HEK293 (cell line): ENCODE measurements at regions not wholly inside any gene's neighbourhood (a gene's known extent, or its start where the extent isn't known, plus 50 kb on each side); places are given as distances from the start of the nearest gene placed in this dataset.
A peak's percentile ranks its signal among the peaks of the same experiment; 100 is the strongest.

Experiments used
- CTCF ChIA-PET: fragments of 350-600 bp; formaldehyde crosslinking; extraction: SDS; loops from one replicate; lab custom pipeline; 2021; ENCODE audit warnings: antibody characterized with exemption; lab: Yijun Ruan, JAX
- POLR2A ChIA-PET: fragments of 300-600 bp; formaldehyde crosslinking; extraction: SDS; loops from one replicate; lab custom pipeline; 2020; ENCODE audit warnings: antibody characterized with exemption, inconsistent platforms; lab: Yijun Ruan, JAX
- H3K27ac ChIP-seq: fragments of 200-500 bp; sonication (Bioruptor generic); 2 replicates; pipeline ENCODE4 v1.5.1; 2014; ENCODE audit warnings: low read depth, low read length, control low read depth, inconsistent platforms; ENCODE audit errors: extremely low read depth
- H3K36me3 ChIP-seq, 2 experiments: fragments of 200-500 bp in 1 of 2; sonication (Bioruptor generic) in 1 of 2; 1 replicate in 1 of 2; 2 replicates in 1 of 2; pipeline ENCODE4 v1.5.1; 2014 to 2017; ENCODE audit warnings: inconsistent platforms in 2 of 2, low read length in 2 of 2; ENCODE audit not compliant: control insufficient read depth in 2 of 2, insufficient read depth in 1 of 2
- H3K4me1 ChIP-seq: fragments of 200-500 bp; sonication (Bioruptor generic); 2 replicates; pipeline ENCODE4 v1.5.1; 2014; ENCODE audit warnings: mild to moderate bottlenecking, low read length, inconsistent platforms; ENCODE audit not compliant: control insufficient read depth, insufficient read depth
- H3K4me3 ChIP-seq: 2 replicates; pipeline ENCODE4 v1.5.1; 2011; ENCODE audit warnings: low read depth, mild to moderate bottlenecking, control low read depth, low read length, moderate library complexity
- H3K9me3 ChIP-seq: fragments of 200-500 bp; sonication (Bioruptor generic); 2 replicates; pipeline ENCODE4 v1.5.1; 2014; ENCODE audit warnings: low read depth, low read length, inconsistent platforms; ENCODE audit not compliant: control insufficient read depth, insufficient read depth
- HOXA7 ChIP-seq: sonication (generic); formaldehyde crosslinking; IDR thresholded peaks from 2 replicates; pipeline ENCODE4 v1.8.1; 2022; ENCODE audit warnings: missing genetic modification reagents, borderline replicate concordance
- OSR2 ChIP-seq: fragments of 450-650 bp; formaldehyde crosslinking; IDR thresholded peaks from 2 replicates; pipeline ENCODE4 v1.5.1; 2016; ENCODE audit warnings: missing biosample characterization, missing genetic modification characterization
- PRDM10 ChIP-seq: fragments of 450-650 bp; formaldehyde crosslinking; IDR thresholded peaks from 2 replicates; pipeline ENCODE4 v1.5.1; 2016; ENCODE audit warnings: missing biosample characterization, missing genetic modification characterization
- PRDM6 ChIP-seq: fragments of 450-650 bp; formaldehyde crosslinking; IDR thresholded peaks from 2 replicates; pipeline ENCODE4 v1.5.1; 2017; ENCODE audit warnings: missing biosample characterization, missing genetic modification characterization
- TCF7L2 ChIP-seq: IDR thresholded peaks from 2 replicates; pipeline ENCODE4 v1.6.1; 2011; ENCODE audit warnings: low read depth, mild to moderate bottlenecking, inconsistent platforms, low read length, moderate library complexity, borderline replicate concordance
- ZNF169 ChIP-seq: fragments of 450-650 bp; formaldehyde crosslinking; IDR thresholded peaks from 2 replicates; pipeline ENCODE4 v1.5.1; 2016; ENCODE audit warnings: missing biosample characterization, missing genetic modification characterization
- ZNF211 ChIP-seq: fragments of 450-650 bp; formaldehyde crosslinking; IDR thresholded peaks from 2 replicates; pipeline ENCODE4 v1.5.1; 2016; ENCODE audit warnings: low read depth, missing biosample characterization, missing genetic modification characterization
- ZNF24 ChIP-seq: fragments of 450-650 bp; formaldehyde crosslinking; IDR thresholded peaks from 2 replicates; pipeline ENCODE4 v1.5.1; 2016; ENCODE audit warnings: missing biosample characterization, missing genetic modification characterization
- ZNF26 ChIP-seq: fragments of 450-650 bp; formaldehyde crosslinking; IDR thresholded peaks from 2 replicates; pipeline ENCODE4 v1.5.1; 2016; ENCODE audit warnings: missing biosample characterization, missing genetic modification characterization
- ZNF555 ChIP-seq: fragments of 450-650 bp; formaldehyde crosslinking; conservative IDR thresholded peaks from 2 replicates; pipeline ENCODE4 v1.5.1; 2017; ENCODE audit warnings: missing biosample characterization, mild to moderate bottlenecking, missing genetic modification characterization, inconsistent platforms

- no peaks in the 10 kb centered on the region for H3K9me3 ChIP-seq
- H3K36me3 ChIP-seq, result no peaks in the 10 kb centered on the region
- ChIA-PET POLR2A (interaction anchor here (0.8 kb wide), 1 partner anchor 239 kb away, joined by 3 read pairs; no protein-coding TSS in a partner anchor), CTCF (no interaction called here)
- TF ChIP-seq ZNF169 (tag by site-specific recombination) (no peak), HOXA7 (no peak), OSR2 (tag by site-specific recombination) (0 out of 2 replicates have a peak, but pooled peaks have one; percentile 49), PRDM6 (peak; percentile 57), ZNF211 (tag by site-specific recombination) (no peak)
- no peak overlapping the region for H3K27ac ChIP-seq
- no peak overlapping the region for H3K4me3 ChIP-seq
- H3K4me1 ChIP-seq, result peaks cover 17% of the 10 kb centered on the region
Measured at GRCh38 chr4:30956916-30957315, 236.7 kb downstream of the PCDH7 start.

- TF ChIP-seq PRDM6 (peak; percentile 7; the same call in 1 of the 2 replicates), ZNF26 (no peak)
- H3K4me1 ChIP-seq, result peaks cover 17% of the 10 kb centered on the region
- POLR2A ChIA-PET, result interaction anchor here (0.8 kb wide), 1 partner anchor 239 kb away, joined by 3 read pairs; no protein-coding TSS in a partner anchor
- H3K27ac ChIP-seq, result no peak overlapping the region
- H3K4me3 ChIP-seq, result no peak overlapping the region
- H3K9me3 ChIP-seq, result no peaks in the 10 kb centered on the region
- CTCF ChIA-PET, result no interaction called here
- no peaks in the 10 kb centered on the region for H3K36me3 ChIP-seq
Measured at GRCh38 chr4:30957706-30958105, 237.5 kb downstream of the PCDH7 start.

- H3K36me3 ChIP-seq, result no peaks in the 10 kb centered on the region
- TF ChIP-seq TCF7L2, result no peak
- no peak for TF ChIP-seq ZNF24 (tag by site-specific recombination)
- no peak for TF ChIP-seq PRDM10 (tag by site-specific recombination)
- no peak for TF ChIP-seq ZNF555 (tag by site-specific recombination)
- TF ChIP-seq, all 188 proteins: peak for 0
- Histone ChIP-seq H3K4me1 (peaks cover 6% of the 10 kb centered on the region; the same call in 1 of the 2 replicates), H3K4me3 (no peak overlapping the region), H3K9me3 (no peaks in the 10 kb centered on the region), H3K27ac (no peak overlapping the region)
- CTCF ChIA-PET, result no interaction called here
- POLR2A ChIA-PET, result no interaction called here
Measured at GRCh38 chr4:30959781-30960485, 239.8 kb downstream of the PCDH7 start.
